GM10266 (cell line): ENCODE measurements at regions not wholly inside any gene's neighbourhood (a gene's known extent, or its start where the extent isn't known, plus 50 kb on each side); places are given as distances from the start of the nearest gene placed in this dataset.
"Not testable (repeated sequence)": the region's sequence is repeated elsewhere in the genome, so short reads cannot be mapped to it uniquely, and the experiment has no call there.

Experiments used
- DNase-seq: peaks from one replicate; pipeline ENCODE4 v3.0.0; 2012; ENCODE audit errors: extremely low spot score
- TF ChIP-seq, protein P1 (sequence below): IDR thresholded peaks from 2 replicates; pipeline ENCODE4 v1.5.1; 2012; ENCODE audit warnings: mild to moderate bottlenecking, low read depth; ENCODE audit not compliant: control insufficient read depth, insufficient read depth; ENCODE audit errors: missing control alignments

DNA sequence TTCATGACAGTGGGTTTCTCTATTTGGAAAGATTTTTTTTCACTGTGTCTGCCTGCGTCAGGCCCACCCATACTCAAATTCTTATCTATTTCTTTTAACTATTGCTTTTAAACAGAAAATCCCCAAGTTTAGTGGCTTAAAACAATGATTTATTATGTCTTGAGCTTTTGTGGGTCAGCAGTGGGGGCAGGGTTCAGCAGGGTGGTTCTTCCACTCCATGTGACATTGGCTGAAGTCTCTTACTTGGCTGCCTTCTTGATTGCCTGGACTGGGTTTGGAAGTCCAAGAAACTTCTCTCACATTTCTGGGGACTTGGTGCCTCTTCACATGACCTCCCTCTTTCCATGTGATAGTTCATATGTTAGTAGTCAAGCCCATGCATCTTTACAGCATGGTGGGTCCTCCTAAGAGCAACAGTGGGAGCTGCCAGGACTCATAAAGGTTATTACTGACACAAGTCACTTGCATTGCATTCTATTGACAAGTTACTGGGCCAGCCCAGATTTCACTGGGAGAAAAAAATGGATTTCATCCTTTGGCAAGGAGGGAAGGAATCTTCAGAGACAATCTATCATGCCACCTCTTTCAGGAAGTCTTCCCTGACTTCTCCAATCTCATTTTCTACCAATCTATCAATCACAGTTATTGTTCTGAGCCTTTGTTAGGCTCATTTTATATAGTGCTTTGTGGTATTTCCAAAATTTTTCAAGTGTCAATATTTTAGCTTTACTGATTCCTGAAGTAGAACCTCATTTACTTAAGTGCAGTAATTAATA lies 436.1 kb downstream of the XYLT1 start:
- TF ChIP-seq, protein P1, sequence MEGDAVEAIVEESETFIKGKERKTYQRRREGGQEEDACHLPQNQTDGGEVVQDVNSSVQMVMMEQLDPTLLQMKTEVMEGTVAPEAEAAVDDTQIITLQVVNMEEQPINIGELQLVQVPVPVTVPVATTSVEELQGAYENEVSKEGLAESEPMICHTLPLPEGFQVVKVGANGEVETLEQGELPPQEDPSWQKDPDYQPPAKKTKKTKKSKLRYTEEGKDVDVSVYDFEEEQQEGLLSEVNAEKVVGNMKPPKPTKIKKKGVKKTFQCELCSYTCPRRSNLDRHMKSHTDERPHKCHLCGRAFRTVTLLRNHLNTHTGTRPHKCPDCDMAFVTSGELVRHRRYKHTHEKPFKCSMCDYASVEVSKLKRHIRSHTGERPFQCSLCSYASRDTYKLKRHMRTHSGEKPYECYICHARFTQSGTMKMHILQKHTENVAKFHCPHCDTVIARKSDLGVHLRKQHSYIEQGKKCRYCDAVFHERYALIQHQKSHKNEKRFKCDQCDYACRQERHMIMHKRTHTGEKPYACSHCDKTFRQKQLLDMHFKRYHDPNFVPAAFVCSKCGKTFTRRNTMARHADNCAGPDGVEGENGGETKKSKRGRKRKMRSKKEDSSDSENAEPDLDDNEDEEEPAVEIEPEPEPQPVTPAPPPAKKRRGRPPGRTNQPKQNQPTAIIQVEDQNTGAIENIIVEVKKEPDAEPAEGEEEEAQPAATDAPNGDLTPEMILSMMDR, result no peak
- DNase-seq, result no peak

DNA sequence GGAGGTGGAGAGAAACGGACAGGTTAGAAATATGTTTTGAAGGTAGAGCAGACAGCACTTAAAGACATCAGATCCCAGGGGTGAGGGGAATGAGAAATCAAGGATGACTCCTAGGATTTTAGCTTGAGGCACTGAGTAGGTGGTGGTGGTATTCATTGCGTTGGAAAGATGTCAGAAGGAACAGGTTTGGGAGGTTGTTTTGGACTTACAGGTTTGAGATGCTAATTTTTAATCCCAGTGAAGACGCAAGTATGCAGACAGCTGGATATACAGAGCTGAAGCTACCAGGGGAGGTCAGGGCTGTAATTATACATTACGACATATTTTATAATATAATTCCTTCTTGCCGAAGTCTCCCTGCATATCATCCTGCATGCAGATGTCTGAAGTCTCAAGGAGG lies 433.3 kb downstream of the XYLT1 start:
- no peak for DNase-seq
- TF ChIP-seq, protein P1, result no peak

DNA sequence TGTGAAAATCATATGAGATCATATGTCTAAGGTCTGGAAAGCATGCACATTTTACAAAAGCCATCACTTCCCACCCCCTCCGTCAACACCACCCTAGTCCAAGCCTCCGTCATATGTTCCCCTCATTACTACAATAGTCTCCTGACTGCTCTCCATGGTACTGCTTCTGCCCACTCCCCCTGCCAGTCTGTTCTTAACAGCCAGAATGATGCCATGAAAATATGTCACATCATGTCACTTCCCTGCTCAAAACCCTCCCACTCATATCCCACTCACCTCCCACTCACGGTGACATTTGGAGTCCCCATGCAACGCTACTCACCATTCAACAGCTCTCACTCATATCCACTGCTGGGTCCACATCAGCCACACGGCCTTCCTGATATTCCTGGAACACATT lies 432.3 kb downstream of the XYLT1 start:
- DNase-seq, result no peak
- TF ChIP-seq, protein P1, result no peak

GRCh38 chr16:17049109-17049508 lies 421.7 kb downstream of the XYLT1 start:
- not testable (repeated sequence) for DNase-seq

DNA sequence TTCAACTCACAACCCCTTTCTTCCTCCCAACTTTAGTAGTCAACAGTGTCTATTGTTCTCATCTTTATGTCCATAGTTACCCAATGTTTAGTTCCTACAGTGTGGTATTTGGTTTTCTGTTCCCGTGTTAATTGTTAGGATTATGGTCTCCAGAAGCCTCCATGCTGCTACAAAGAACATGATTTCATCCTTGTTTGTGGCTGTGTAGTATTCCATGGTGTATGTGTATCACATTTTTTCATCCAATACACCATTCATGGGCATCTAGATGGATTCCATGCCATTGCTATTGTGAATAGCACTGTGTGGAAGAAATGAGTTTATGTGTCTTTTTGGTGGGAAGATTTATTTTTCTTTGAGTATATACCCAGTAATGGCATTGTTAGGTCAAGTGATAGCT lies 420.3 kb downstream of the XYLT1 start:
- DNase-seq, result no peak
- TF ChIP-seq, protein P1, result no peak
